ENCODE measurements at regions not wholly inside any gene's neighbourhood (a gene's known extent, or its start where the extent isn't known, plus 50 kb on each side); places are given as distances from the start of the nearest gene placed in this dataset.

DNA sequence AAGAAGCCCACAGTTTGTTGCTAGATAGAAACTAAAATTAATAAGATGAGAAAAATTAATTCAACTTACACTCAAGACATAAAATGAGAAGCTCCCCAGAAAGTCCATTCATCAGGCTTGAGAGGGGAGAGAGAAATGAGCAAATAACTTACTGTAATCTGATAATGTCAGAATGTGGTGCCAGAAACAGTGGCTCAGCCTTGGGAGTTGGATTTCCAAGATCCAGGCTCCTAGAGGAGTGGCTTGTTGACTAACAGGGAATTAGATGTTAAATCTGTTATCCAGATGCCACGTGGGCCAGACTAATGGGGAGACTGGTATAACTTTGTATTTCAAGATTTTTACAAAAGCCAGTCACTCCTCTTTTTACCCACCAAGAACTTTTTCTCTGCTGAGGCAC is 458.2 kb downstream of the GADD45G start:
- TF ChIP-seq YY1 (IDR thresholded peaks at IDR 0.05; ENCODE audit: insufficient read depth, insufficient read length): no peak
- no peak for TF ChIP-seq SUZ12 (IDR thresholded peaks at IDR 0.05; ENCODE audit: extremely low read depth, insufficient read depth, insufficient read length)
- no peak for TF ChIP-seq ZNF274 (IDR thresholded peaks at IDR 0.05; ENCODE audit: low read depth, low read length)
- DNase-seq (ENCODE audit: low read depth, low spot score): no peak
- Histone ChIP-seq H3K4me3 (ENCODE audit: insufficient read length, low read depth) (no peak overlapping the region), H3K9me3 (ENCODE audit: insufficient read depth, low read length) (no peaks in the 10 kb centered on the region), H3K27me3 (ENCODE audit: insufficient read depth, insufficient read length) (no peaks in the 10 kb centered on the region), H3K9ac (ENCODE audit: insufficient read length, low read depth) (no peak overlapping the region), H3K36me3 (ENCODE audit: insufficient read depth, insufficient read length, low read length) (no peaks in the 10 kb centered on the region), H3K4me1 (ENCODE audit: insufficient read depth, insufficient read length) (no peaks in the 10 kb centered on the region)

DNA sequence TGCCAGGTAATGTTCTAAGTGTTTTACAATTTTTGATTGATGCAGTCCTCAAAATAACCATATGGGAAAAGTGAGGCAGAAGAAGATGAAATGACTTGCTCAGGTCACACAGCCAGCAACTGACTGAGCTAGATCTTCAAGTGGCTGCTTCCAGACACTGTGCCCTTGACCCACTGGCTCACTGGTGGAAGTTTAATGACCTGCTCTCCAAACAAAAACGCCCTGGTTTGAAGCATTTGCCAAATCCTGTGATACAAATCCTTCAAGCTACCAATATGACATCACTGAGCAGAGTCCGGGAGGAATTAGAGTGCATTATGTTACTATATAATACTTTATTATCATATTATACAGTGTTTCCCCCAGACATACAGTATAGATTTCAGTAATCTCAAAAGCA is 459.4 kb downstream of the GADD45G start:
- Histone ChIP-seq H3K27me3 (ENCODE audit: insufficient read depth, insufficient read length) (no peaks in the 10 kb centered on the region), H3K4me1 (ENCODE audit: insufficient read depth, insufficient read length) (no peaks in the 10 kb centered on the region), H3K9ac (ENCODE audit: insufficient read length, low read depth) (no peak overlapping the region), H3K9me3 (ENCODE audit: insufficient read depth, low read length) (no peaks in the 10 kb centered on the region), H3K4me3 (ENCODE audit: insufficient read length, low read depth) (no peak overlapping the region), H3K36me3 (ENCODE audit: insufficient read depth, insufficient read length, low read length) (no peaks in the 10 kb centered on the region)
- DNase-seq (ENCODE audit: low read depth, low spot score): no peak
- TF ChIP-seq ZNF274 (IDR thresholded peaks at IDR 0.05; ENCODE audit: low read depth, low read length) (no peak), YY1 (IDR thresholded peaks at IDR 0.05; ENCODE audit: insufficient read depth, insufficient read length) (no peak), SUZ12 (IDR thresholded peaks at IDR 0.05; ENCODE audit: extremely low read depth, insufficient read depth, insufficient read length) (no peak)

DNA sequence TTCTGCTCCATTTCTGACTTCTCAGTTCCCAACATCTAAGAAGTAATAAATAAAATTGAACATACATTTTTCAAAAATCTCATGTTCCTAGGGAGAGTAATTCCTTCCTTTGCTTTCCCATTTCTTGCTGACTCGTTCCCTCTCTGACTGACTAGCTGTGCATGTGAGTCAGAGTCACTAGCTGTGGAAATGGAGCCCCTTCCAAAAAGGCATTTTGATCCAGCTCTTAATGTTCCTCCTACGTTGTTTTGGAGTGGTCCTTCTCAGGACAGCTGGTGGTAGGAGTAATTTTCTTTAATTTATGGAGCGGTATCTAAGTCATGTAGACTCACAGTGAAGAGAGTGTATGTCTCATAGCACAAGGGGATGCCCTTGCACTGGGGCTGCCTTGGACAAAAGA is 460.2 kb downstream of the GADD45G start:
- H3K27me3 ChIP-seq (ENCODE audit: insufficient read depth, insufficient read length): no peaks in the 10 kb centered on the region
- no peak for DNase-seq (ENCODE audit: low read depth, low spot score)
- no peak overlapping the region for H3K9ac ChIP-seq (ENCODE audit: insufficient read length, low read depth)
- H3K4me3 ChIP-seq (ENCODE audit: insufficient read length, low read depth): no peak overlapping the region
- H3K9me3 ChIP-seq (ENCODE audit: insufficient read depth, low read length): no peaks in the 10 kb centered on the region
- no peaks in the 10 kb centered on the region for H3K4me1 ChIP-seq (ENCODE audit: insufficient read depth, insufficient read length)
- H3K36me3 ChIP-seq (ENCODE audit: insufficient read depth, insufficient read length, low read length): no peaks in the 10 kb centered on the region
- no peak for TF ChIP-seq SUZ12 (IDR thresholded peaks at IDR 0.05; ENCODE audit: extremely low read depth, insufficient read depth, insufficient read length)
- no peak for TF ChIP-seq YY1 (IDR thresholded peaks at IDR 0.05; ENCODE audit: insufficient read depth, insufficient read length)
- no peak for TF ChIP-seq ZNF274 (IDR thresholded peaks at IDR 0.05; ENCODE audit: low read depth, low read length)

DNA sequence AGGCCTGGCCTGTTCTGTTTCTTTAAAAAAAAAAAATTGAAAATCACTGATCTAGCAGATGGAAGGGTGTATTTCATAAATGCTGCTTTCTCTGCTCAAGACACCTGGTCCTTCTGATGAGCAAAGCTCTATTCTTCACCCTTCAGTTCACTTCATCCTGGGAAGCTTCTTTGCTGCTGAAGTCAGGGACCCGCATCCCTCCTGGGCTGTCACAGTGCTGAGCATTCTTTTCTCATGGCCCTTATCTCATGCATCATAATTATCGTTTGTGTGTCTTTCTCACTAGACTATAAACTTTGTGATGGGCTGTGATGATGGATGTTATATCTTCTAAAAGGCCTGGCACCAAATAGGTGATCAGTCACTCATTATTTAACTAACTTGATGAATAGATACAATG is 461.0 kb downstream of the GADD45G start:
- H3K27me3 ChIP-seq (ENCODE audit: insufficient read depth, insufficient read length): no peaks in the 10 kb centered on the region

DNA sequence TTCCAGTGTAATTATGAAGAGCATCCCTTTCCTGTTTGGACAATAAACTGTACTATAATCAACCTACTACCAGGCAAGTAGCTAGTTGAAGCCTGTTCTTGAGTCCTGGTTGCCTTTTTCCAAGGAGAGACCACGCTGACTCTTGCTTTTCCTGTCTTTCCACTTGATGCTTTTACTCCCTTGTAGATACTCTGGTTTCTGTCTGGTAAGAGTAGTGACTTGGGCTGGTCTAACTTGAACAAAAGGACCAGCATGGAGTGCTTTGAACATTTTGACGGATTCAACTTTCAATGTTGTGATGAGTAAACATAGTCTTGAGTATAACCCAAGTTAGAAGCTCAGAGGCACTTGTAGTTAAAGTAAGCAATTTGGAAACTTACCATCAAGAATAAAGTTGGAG is 464.3 kb downstream of the GADD45G start:
- H3K4me1 ChIP-seq (ENCODE audit: insufficient read depth, insufficient read length): no peaks in the 10 kb centered on the region
- no peak overlapping the region for H3K4me3 ChIP-seq (ENCODE audit: insufficient read length, low read depth)
- no peaks in the 10 kb centered on the region for H3K36me3 ChIP-seq (ENCODE audit: insufficient read depth, insufficient read length, low read length)
- no peak for DNase-seq (ENCODE audit: low read depth, low spot score)
- H3K9ac ChIP-seq (ENCODE audit: insufficient read length, low read depth): no peak overlapping the region
- H3K9me3 ChIP-seq (ENCODE audit: insufficient read depth, low read length): no peaks in the 10 kb centered on the region
- no peaks in the 10 kb centered on the region for H3K27me3 ChIP-seq (ENCODE audit: insufficient read depth, insufficient read length)
- no peak for TF ChIP-seq ZNF274 (IDR thresholded peaks at IDR 0.05; ENCODE audit: low read depth, low read length)
- TF ChIP-seq SUZ12 (IDR thresholded peaks at IDR 0.05; ENCODE audit: extremely low read depth, insufficient read depth, insufficient read length): no peak
- no peak for TF ChIP-seq YY1 (IDR thresholded peaks at IDR 0.05; ENCODE audit: insufficient read depth, insufficient read length)

More for the DNA sequence above, 461.0 kb downstream of the GADD45G start:
- Histone ChIP-seq H3K4me3 (ENCODE audit: insufficient read length, low read depth) (no peak overlapping the region), H3K9ac (ENCODE audit: insufficient read length, low read depth) (no peak overlapping the region), H3K9me3 (ENCODE audit: insufficient read depth, low read length) (no peaks in the 10 kb centered on the region), H3K4me1 (ENCODE audit: insufficient read depth, insufficient read length) (no peaks in the 10 kb centered on the region), H3K36me3 (ENCODE audit: insufficient read depth, insufficient read length, low read length) (no peaks in the 10 kb centered on the region)
- TF ChIP-seq YY1 (IDR thresholded peaks at IDR 0.05; ENCODE audit: insufficient read depth, insufficient read length) (no peak), SUZ12 (IDR thresholded peaks at IDR 0.05; ENCODE audit: extremely low read depth, insufficient read depth, insufficient read length) (no peak), ZNF274 (IDR thresholded peaks at IDR 0.05; ENCODE audit: low read depth, low read length) (no peak)
- DNase-seq (ENCODE audit: low read depth, low spot score): no peak

DNA sequence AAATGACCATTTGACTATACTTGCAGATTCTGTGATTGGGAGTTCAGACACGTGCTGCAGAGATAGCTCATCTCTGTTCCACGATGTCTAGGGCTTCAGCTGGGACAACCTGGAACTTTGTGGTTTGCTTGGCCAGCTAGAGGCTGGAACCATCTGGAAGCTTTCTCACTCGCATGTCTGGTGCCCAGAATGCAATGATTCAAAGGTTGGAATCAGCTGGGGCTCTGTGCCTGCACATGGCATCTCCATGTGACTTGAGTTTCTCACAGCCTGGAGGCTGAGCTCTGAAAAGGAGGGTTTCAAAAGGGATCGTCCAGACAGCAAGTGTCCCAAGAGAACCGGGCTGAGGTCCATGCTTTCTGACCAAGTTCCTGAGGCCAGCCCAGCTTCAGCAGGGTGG is 465.2 kb downstream of the GADD45G start:
- DNase-seq (ENCODE audit: low read depth, low spot score): no peak
- H3K27me3 ChIP-seq (ENCODE audit: insufficient read depth, insufficient read length): no peaks in the 10 kb centered on the region
- H3K9me3 ChIP-seq (ENCODE audit: insufficient read depth, low read length): no peaks in the 10 kb centered on the region
- no peaks in the 10 kb centered on the region for H3K36me3 ChIP-seq (ENCODE audit: insufficient read depth, insufficient read length, low read length)
- no peak for TF ChIP-seq ZNF274 (IDR thresholded peaks at IDR 0.05; ENCODE audit: low read depth, low read length)
- no peak overlapping the region for H3K9ac ChIP-seq (ENCODE audit: insufficient read length, low read depth)
- H3K4me3 ChIP-seq (ENCODE audit: insufficient read length, low read depth): no peak overlapping the region
- no peaks in the 10 kb centered on the region for H3K4me1 ChIP-seq (ENCODE audit: insufficient read depth, insufficient read length)

DNA sequence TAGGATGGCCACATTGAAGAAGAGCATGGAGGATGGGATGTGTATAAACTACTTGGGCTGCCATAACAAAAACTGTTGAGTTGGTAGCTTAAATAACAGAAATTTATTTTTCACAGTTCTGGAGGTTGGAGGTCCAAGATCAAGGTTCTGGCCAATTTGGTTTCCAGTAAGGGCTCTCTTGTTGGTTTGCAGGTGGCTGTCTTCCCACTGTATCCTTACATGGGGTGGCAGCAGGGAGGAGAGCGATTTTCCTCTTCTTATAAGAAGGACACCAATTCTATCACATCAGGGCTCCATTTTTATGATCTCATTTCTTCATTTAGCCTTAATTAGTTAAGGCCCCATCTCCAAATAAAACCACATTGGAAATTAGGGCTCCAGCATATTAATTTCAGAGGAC is 465.7 kb downstream of the GADD45G start:
- Histone ChIP-seq H3K27me3 (ENCODE audit: insufficient read depth, insufficient read length) (no peaks in the 10 kb centered on the region), H3K4me1 (ENCODE audit: insufficient read depth, insufficient read length) (no peaks in the 10 kb centered on the region), H3K36me3 (ENCODE audit: insufficient read depth, insufficient read length, low read length) (no peaks in the 10 kb centered on the region), H3K9ac (ENCODE audit: insufficient read length, low read depth) (no peak overlapping the region), H3K4me3 (ENCODE audit: insufficient read length, low read depth) (no peak overlapping the region), H3K9me3 (ENCODE audit: insufficient read depth, low read length) (no peaks in the 10 kb centered on the region)
- DNase-seq (ENCODE audit: low read depth, low spot score): no peak
- TF ChIP-seq YY1 (IDR thresholded peaks at IDR 0.05; ENCODE audit: insufficient read depth, insufficient read length) (no peak), SUZ12 (IDR thresholded peaks at IDR 0.05; ENCODE audit: extremely low read depth, insufficient read depth, insufficient read length) (no peak), ZNF274 (IDR thresholded peaks at IDR 0.05; ENCODE audit: low read depth, low read length) (no peak)
